GM12892 (cell line): ENCODE measurements at regions not wholly inside any gene's neighbourhood (a gene's known extent, or its start where the extent isn't known, plus 50 kb on each side); places are given as distances from the start of the nearest gene placed in this dataset.

Experiments used
- POLR2A ChIP-seq: IDR thresholded peaks from 2 replicates; pipeline ENCODE4 v1.6.1; 2011; ENCODE audit warnings: low read depth, low read length, control low read depth
- POLR2AphosphoS5 ChIP-seq: IDR thresholded peaks from 2 replicates; pipeline ENCODE4 v1.6.1; 2011; ENCODE audit warnings: low read depth, low read length, control low read depth
- TAF1 ChIP-seq: IDR thresholded peaks from 2 replicates; pipeline ENCODE4 v1.6.1; 2011; ENCODE audit warnings: low read depth, mild to moderate bottlenecking, control low read depth, low read length, borderline replicate concordance

DNA sequence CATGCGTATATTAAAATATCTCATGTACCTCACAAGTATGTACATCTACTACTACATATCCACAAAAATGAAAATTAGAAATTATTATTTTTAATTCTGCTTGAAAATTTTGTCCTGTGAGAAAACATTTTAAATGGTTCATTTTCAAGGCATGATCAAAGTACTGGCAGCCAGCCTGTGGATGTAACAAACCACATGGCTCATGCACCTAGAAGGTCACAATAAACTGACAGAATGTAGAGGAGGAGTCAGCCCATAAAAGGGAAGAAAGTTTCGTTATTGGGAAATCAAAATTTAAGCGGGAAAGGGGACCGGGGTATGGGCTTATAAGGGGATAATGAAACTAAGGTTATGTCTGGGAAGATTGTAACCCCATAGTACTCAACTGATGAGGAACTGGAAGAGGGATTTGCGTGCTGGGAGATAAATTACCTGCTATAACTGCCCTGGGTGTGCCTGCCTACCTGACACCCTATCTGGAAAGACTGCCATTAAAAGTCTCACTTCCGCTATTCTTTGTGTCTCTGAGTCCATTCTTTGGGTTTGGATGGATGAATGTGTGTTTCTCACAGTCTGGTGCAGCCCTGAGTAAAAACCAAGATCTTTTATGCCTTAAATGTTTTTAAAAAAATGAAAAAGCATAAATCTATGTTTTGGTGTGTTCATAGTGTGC, 62.2 kb upstream of the PCED1B start:
- TF ChIP-seq TAF1 (no peak), POLR2A (no peak), POLR2AphosphoS5 (no peak)
